H1 (cell line): ENCODE measurements at regions not wholly inside any gene's neighbourhood (a gene's known extent, or its start where the extent isn't known, plus 50 kb on each side); places are given as distances from the start of the nearest gene placed in this dataset.

Experiments
- CTCF ChIA-PET: fragments of 300-600 bp; sonication (Branson Sonifier 250); formaldehyde crosslinking; loops from one replicate; lab custom pipeline; 2021; ENCODE audit not compliant: partially characterized antibody; lab: Charles Lee
- POLR2A ChIA-PET: fragments of 300-600 bp; sonication (Branson Sonifier 250); formaldehyde crosslinking; loops from one replicate; lab custom pipeline; 2021; ENCODE audit warnings: inconsistent platforms; ENCODE audit not compliant: partially characterized antibody; lab: Charles Lee
- DNase-seq, 2 experiments: peaks; one replicate each; pipeline versions ENCODE4 v3.0.0 to v3.0.0-alpha.2; 2010 to 2022; ENCODE audit warnings: low spot score in 2 of 2, low read depth in 1 of 2, mixed read lengths in 1 of 2
- FAIRE-seq: peaks from 2 replicates; lab custom pipeline; 2011; peaks lifted over from hg19 to GRCh38; lab: Jason Lieb, UNC
- H2AFZ ChIP-seq: 2 replicates; pipeline ENCODE4 v1.8.1; 2012; ENCODE audit warnings: low read length, inconsistent platforms
- H2AK5ac ChIP-seq: 2 replicates; pipeline ENCODE4 v1.6.1; 2013; ENCODE audit warnings: low read depth, low read length
- H2BK120ac ChIP-seq: replicated peaks from 2 replicates; pipeline ENCODE3; 2013; ENCODE audit warnings: low read depth, low read length, inconsistent platforms
- H2BK12ac ChIP-seq: 2 replicates; pipeline ENCODE4 v1.6.1; 2013; ENCODE audit warnings: low read depth, low read length
- H2BK15ac ChIP-seq: 2 replicates; pipeline ENCODE4 v1.6.1; 2013; ENCODE audit warnings: low read length
- H2BK20ac ChIP-seq: 2 replicates; pipeline ENCODE4 v1.6.1; 2013; ENCODE audit warnings: low read length
- H2BK5ac ChIP-seq: 2 replicates; pipeline ENCODE4 v1.6.1; 2013; ENCODE audit warnings: low read depth, low read length
- H3K14ac ChIP-seq: 2 replicates; pipeline ENCODE4 v1.6.1; 2013; ENCODE audit warnings: inconsistent platforms; ENCODE audit not compliant: insufficient read length
- H3K18ac ChIP-seq: 2 replicates; pipeline ENCODE4 v1.6.1; 2013; ENCODE audit warnings: low read length; ENCODE audit errors: extremely low read depth
- H3K23ac ChIP-seq: 2 replicates; pipeline ENCODE4 v1.6.1; 2013; ENCODE audit warnings: inconsistent platforms; ENCODE audit not compliant: insufficient read length
- H3K23me2 ChIP-seq: 2 replicates; pipeline ENCODE4 v1.6.1; 2013; ENCODE audit warnings: low read depth, low read length
- H3K27ac ChIP-seq: 2 replicates; pipeline ENCODE4 v1.6.1; 2011; ENCODE audit warnings: low read depth, low read length, inconsistent platforms
- H3K27me3 ChIP-seq, 4 experiments: replicated peaks in 1 of 4; 1 replicate in 1 of 4; 2 replicates in 3 of 4; pipeline versions ENCODE4 v1.6.1 to v1.8.1; 2011 to 2013; ENCODE audit warnings: low read length in 3 of 4, mild to moderate bottlenecking in 3 of 4, inconsistent platforms in 2 of 4, mixed read lengths in 2 of 4, moderate library complexity in 1 of 4; ENCODE audit not compliant: control insufficient read depth in 3 of 4, insufficient read depth in 3 of 4; ENCODE audit errors: extremely low read depth in 1 of 4
- H3K36me3 ChIP-seq, 4 experiments: 2 replicates each; pipeline versions ENCODE4 v1.6.1 to v1.8.1; 2011 to 2013; ENCODE audit warnings: mild to moderate bottlenecking in 4 of 4, low read length in 3 of 4, moderate library complexity in 2 of 4, control low read depth in 1 of 4, inconsistent platforms in 1 of 4; ENCODE audit not compliant: insufficient read depth in 4 of 4, control insufficient read depth in 2 of 4
- H3K4ac ChIP-seq: replicated peaks from 2 replicates; pipeline ENCODE3; 2013; ENCODE audit warnings: low read length, low read depth, mixed read lengths, inconsistent platforms; ENCODE audit not compliant: insufficient read length
- H3K4me1 ChIP-seq, 4 experiments: replicated peaks in 1 of 4; 1 replicate in 1 of 4; 2 replicates in 3 of 4; pipeline versions ENCODE4 v1.6.1 to v1.8.1; 2011 to 2013; ENCODE audit warnings: low read length in 3 of 4, inconsistent platforms in 2 of 4, mixed read lengths in 1 of 4; ENCODE audit not compliant: insufficient read depth in 4 of 4, control insufficient read depth in 3 of 4
- H3K4me2 ChIP-seq, 2 experiments: 2 replicates each; pipeline versions ENCODE4 v1.6.1 to v1.8.1; 2011 to 2013; ENCODE audit warnings: low read depth in 2 of 2, low read length in 2 of 2, control low read depth in 1 of 2, inconsistent platforms in 1 of 2, mild to moderate bottlenecking in 1 of 2; ENCODE audit not compliant: insufficient read depth in 1 of 2
- H3K4me3 ChIP-seq, 4 experiments: fragments of 200-600, 300-600 bp in 1 of 4; sonication (generic), shearing (Covaris generic), sonication (Bioruptor Twin) in 1 of 4; 2 replicates each; pipeline versions ENCODE4 v1.5.1 to v1.8.1; 2011 to 2016; ENCODE audit warnings: low read length in 4 of 4, low read depth in 3 of 4, control low read depth in 2 of 4, inconsistent platforms in 2 of 4, mild to moderate bottlenecking in 2 of 4, mixed read lengths in 1 of 4, moderate library complexity in 1 of 4; ENCODE audit not compliant: insufficient read depth in 2 of 4; ENCODE audit errors: extremely low read depth in 1 of 4
- H3K56ac ChIP-seq: replicated peaks from 2 replicates; pipeline ENCODE3; 2013; ENCODE audit warnings: low read depth, mild to moderate bottlenecking, mixed read lengths, low read length, inconsistent platforms; ENCODE audit not compliant: insufficient read length
- H3K79me1 ChIP-seq: 2 replicates; pipeline ENCODE4 v1.6.1; 2013; ENCODE audit warnings: low read depth, low read length, control low read depth
- H3K79me2 ChIP-seq, 2 experiments: 2 replicates each; pipeline versions ENCODE4 v1.6.1 to v1.8.1; 2012 to 2013; ENCODE audit warnings: low read length in 2 of 2, mild to moderate bottlenecking in 2 of 2, inconsistent platforms in 1 of 2; ENCODE audit not compliant: insufficient read depth in 2 of 2, control insufficient read depth in 1 of 2
- H3K9ac ChIP-seq, 4 experiments: replicated peaks in 1 of 4; 1 replicate in 1 of 4; 2 replicates in 3 of 4; pipeline versions ENCODE4 v1.6.1 to v1.8.1; 2011 to 2013; ENCODE audit warnings: low read depth in 3 of 4, low read length in 3 of 4, control low read depth in 2 of 4, mild to moderate bottlenecking in 2 of 4, moderate library complexity in 2 of 4, inconsistent platforms in 1 of 4; ENCODE audit errors: extremely low read depth in 1 of 4
- H3K9me3 ChIP-seq, 2 experiments: 2 replicates each; pipeline versions ENCODE4 v1.6.1 to v1.8.1; 2012 to 2013; ENCODE audit warnings: mild to moderate bottlenecking in 2 of 2, moderate library complexity in 2 of 2, control low read depth in 1 of 2, inconsistent platforms in 1 of 2, low read depth in 1 of 2, low read length in 1 of 2, mixed read lengths in 1 of 2; ENCODE audit not compliant: insufficient read depth in 2 of 2
- H4K20me1 ChIP-seq, 2 experiments: replicated peaks in 1 of 2; 2 replicates each; pipeline versions ENCODE3 to v1.8.1; 2011 to 2013; ENCODE audit warnings: inconsistent platforms in 2 of 2, low read length in 2 of 2, mild to moderate bottlenecking in 1 of 2; ENCODE audit not compliant: insufficient read depth in 2 of 2, control insufficient read depth in 1 of 2
- H4K5ac ChIP-seq: 2 replicates; pipeline ENCODE4 v1.6.1; 2013; ENCODE audit warnings: low read length, low read depth, mixed read lengths, inconsistent platforms; ENCODE audit not compliant: insufficient read length
- H4K8ac ChIP-seq: 2 replicates; pipeline ENCODE4 v1.8.0; 2013; ENCODE audit warnings: mild to moderate bottlenecking, moderate library complexity, low read length, inconsistent platforms; ENCODE audit not compliant: insufficient read depth; ENCODE audit errors: extremely low read depth
- H4K91ac ChIP-seq: replicated peaks from 2 replicates; pipeline ENCODE3; 2013; ENCODE audit warnings: low read length, mixed read lengths, inconsistent platforms; ENCODE audit not compliant: insufficient read length
- MAFK ChIP-seq: IDR thresholded peaks from 2 replicates; pipeline ENCODE4 v1.6.1; 2012; ENCODE audit warnings: low read depth, mild to moderate bottlenecking, improper control_type of control experiment, low read length
- WGBS, 2 experiments: shearing (Covaris generic) in 1 of 2; methylation state at CpG; one replicate each; pipeline versions ENCODE4 v1.1.6 to v1.1.7; 2013 to 2015; ENCODE audit warnings: low lambda C conversion rate in 2 of 2, mixed read lengths in 2 of 2, inconsistent platforms in 1 of 2, low coverage in 1 of 2, missing lambda C conversion rate in 1 of 2; ENCODE audit not compliant: insufficient replicate concordance in 2 of 2, insufficient coverage in 1 of 2, insufficient read length in 1 of 2; ENCODE audit errors: extremely low coverage in 1 of 2, missing lambda C conversion rate in 1 of 2; 5-methylcytosine and 5-hydroxymethylcytosine counted together

GRCh38 chrX:45859407-45859806 is 658.7 kb upstream of the DIPK2B start:
- no peak overlapping the region for H2BK120ac ChIP-seq
- DNase-seq: no peak
- CTCF ChIA-PET: no interaction called here
- POLR2A ChIA-PET: no interaction called here
- H3K79me1 ChIP-seq: no peaks in the 10 kb centered on the region
- H2BK20ac ChIP-seq: no peak overlapping the region
- no peak for FAIRE-seq
- H3K27me3 ChIP-seq: no peaks in the 10 kb centered on the region
- H2AK5ac ChIP-seq: no peak overlapping the region
- H4K91ac ChIP-seq: no peak overlapping the region
- H3K23me2 ChIP-seq: no peaks in the 10 kb centered on the region
- no peaks in the 10 kb centered on the region for H3K9me3 ChIP-seq
- no peak overlapping the region for H3K4me2 ChIP-seq
- H3K9ac ChIP-seq: no peak overlapping the region
- H3K79me2 ChIP-seq: no peaks in the 10 kb centered on the region
- no peak for TF ChIP-seq MAFK
- TF ChIP-seq, all 59 proteins: peak for 0
- H3K23ac ChIP-seq: no peak overlapping the region
- H2BK12ac ChIP-seq: no peak overlapping the region
- H3K4ac ChIP-seq: no peak overlapping the region
- no peak overlapping the region for H3K14ac ChIP-seq
- H2BK15ac ChIP-seq: no peak overlapping the region
- H3K4me1 ChIP-seq: peaks cover 0 to 8% (median 0%) of the 10 kb centered on the region in 4 experiments; a peak in 2 of 7 replicates
- H2BK5ac ChIP-seq: no peak overlapping the region
- H2AFZ ChIP-seq: no peak overlapping the region
- no peak overlapping the region for H3K27ac ChIP-seq
- no peak overlapping the region for H4K5ac ChIP-seq
- H3K4me3 ChIP-seq: no peak overlapping the region
- 93% methylated on average over 4 of the region's 4 CpGs; no CpG with 5 or more reads in 1 of the 2 experiments for WGBS, 2 experiments
- H3K56ac ChIP-seq: no peak overlapping the region
- H4K8ac ChIP-seq: no peak overlapping the region
- no peak overlapping the region for H3K18ac ChIP-seq
- H3K36me3 ChIP-seq: no peaks in the 10 kb centered on the region
- no peaks in the 10 kb centered on the region for H4K20me1 ChIP-seq
